Activated CD4-positive, CD25-positive, alpha-beta regulatory T cell treated with anti-CD3 and anti-CD28 coated beads, Interleukin-2, amount 50 U/mL, for 16 hours (primary cell): ENCODE measurements at regions not wholly inside any gene's neighbourhood (a gene's known extent, or its start where the extent isn't known, plus 50 kb on each side); places are given as distances from the start of the nearest gene placed in this dataset.
"Not testable (repeated sequence)": the region's sequence is repeated elsewhere in the genome, so short reads cannot be mapped to it uniquely, and the experiment has no call there.

ENCODE experiments used
- DNase-seq: peaks from one replicate; pipeline ENCODE4 v3.0.0-alpha.2; 2020; ENCODE audit warnings: low read depth, low spot score

DNA sequence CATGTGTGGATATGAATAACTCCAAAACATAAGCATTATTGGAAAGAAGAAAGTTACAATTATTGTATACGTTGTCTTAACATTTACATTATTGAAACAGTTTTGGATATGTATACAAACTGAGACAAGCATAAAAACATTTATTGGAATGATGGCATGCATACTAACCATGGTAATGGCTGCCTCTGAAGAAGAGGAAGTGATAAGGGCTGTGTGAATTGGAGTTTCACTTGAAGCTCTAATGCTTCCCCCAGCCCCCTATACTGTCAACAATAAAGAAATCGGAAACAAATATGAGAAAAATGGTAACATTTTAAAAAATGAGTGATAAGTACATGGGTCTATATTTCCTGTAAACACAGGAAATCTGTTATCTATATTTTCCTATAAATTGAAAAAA lies 367.7 kb upstream of the DPYD start:
- DNase-seq: no peak

DNA sequence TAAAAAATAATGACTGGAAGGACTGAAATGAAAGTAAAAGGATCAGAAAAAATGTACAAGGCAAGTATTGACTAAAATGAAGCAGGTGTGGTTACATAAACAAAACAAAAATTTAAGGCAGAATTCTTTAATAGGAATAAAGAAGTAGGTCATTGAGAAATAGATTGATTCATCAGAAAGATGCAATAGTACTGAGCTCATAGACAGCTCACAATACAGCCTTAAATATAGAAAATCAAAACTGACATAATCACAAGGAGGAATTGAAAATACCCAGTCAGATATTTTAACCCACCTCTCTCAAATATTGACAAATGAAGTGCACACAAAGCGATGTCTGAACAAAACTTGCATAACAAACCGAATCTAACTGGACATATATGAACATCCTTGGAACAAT lies 366.8 kb upstream of the DPYD start:
- no peak for DNase-seq

DNA sequence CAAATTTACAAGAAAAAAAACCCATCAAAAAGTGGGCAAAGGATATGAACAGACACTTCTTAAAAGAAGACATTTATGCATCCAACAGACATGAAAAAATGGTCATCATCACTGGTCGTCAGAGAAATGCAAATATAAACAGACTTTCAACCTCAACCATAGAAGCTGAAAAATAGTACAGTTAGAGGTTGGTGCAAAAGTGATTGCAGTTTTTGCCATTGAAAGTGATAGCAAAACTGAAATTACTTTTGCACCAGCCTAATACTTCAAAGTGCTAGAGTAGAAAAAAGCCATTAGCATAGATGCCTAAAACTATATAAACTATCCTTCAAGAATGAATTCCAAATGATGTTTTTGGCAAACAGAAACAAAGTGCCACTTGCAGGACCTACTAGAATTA lies 365.8 kb upstream of the DPYD start:
- no peak for DNase-seq

- not testable (repeated sequence) for DNase-seq
Observed at GRCh38 chr1:98285286-98285685, 364.5 kb upstream of the DPYD start.

- DNase-seq: no peak
Observed at GRCh38 chr1:98280049-98280448, 359.2 kb upstream of the DPYD start.

GRCh38 chr1:98278055-98278454 lies 357.2 kb upstream of the DPYD start:
- DNase-seq: no peak

DNA sequence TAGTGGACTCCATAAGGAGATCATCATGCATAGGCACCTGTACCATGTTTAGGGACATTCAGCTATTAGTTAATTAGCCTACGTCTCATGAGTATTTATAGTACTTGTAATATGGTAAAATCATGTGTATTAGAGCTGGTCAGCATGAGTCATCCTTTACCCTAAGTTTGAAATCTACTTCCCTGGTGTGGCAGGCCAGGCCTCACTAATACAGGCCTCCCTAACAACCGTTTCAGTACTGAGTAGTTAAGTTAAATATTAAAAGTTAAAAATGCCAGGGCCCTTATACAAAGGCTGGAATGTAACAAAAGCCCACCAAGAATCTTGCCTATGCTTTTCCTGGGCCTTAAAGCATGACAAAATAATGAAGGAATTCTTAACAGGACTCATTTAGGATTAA lies 356.3 kb upstream of the DPYD start:
- no peak for DNase-seq

GRCh38 chr1:98276514-98276913 lies 355.7 kb upstream of the DPYD start:
- no peak for DNase-seq

- DNase-seq: no peak
Observed at GRCh38 chr1:98268316-98268715, 347.5 kb upstream of the DPYD start.

GRCh38 chr1:98267423-98267822 lies 346.6 kb upstream of the DPYD start:
- no peak for DNase-seq

DNA sequence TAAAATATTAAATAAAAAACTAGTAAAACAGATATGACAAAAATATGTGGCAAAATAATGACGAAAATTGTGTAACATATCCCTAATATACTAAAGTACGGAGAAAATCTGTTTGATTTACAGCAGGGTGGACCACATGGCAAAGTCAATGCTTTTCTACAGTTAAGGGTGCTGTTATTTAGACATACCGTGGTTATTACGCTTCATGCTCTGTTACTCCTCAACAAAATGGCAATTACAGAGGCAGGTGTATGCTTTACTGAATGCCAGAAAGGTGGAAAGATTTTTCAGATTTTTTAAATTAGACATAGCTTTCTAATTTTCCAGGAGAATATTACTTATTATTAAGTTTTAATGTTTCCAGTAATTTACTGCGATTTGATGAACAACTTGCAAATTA lies 343.9 kb upstream of the DPYD start:
- no peak for DNase-seq

GRCh38 chr1:98260839-98261238 lies 340.0 kb upstream of the DPYD start:
- DNase-seq: no peak

DNA sequence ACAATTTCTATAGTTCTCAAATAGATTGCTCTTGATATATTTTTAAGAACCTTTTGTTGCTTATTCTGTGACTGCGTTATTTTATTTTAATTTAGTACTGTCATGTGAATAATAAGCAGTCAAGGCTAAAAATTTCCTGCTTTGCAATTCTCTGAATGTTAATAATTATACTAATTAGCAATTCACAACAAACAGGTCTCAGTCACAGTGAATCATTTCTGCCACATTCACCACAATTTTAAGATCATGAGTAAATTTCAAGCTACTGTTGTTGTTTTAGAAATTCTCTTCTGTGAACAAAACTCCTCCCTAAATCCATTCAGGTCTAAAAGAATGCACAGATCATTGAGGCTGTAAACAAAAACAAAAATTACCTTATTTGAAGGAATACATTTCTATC lies 339.6 kb upstream of the DPYD start:
- no peak for DNase-seq

GRCh38 chr1:98256700-98257099 lies 335.9 kb upstream of the DPYD start:
- DNase-seq: no peak

GRCh38 chr1:98253145-98253544 lies 332.3 kb upstream of the DPYD start:
- no peak for DNase-seq

DNA sequence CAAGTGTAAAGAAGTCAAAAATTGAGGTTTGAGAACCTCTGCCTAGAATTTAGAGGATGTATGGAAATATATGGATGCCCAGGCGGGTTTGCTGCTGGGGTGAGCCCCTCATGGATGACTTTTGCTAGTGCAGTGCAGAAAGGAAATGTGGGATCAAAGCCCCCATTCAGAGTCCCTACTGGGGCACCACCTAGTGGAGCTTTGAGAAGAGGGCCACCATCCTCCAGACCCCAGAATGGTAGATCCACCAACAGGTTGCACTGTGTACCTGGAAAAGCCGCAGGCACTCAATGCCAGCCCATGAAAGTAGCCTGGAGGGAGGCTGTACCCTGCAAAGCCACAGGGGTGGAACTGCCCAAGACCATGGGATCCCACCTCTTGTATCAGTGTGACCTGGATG lies 330.7 kb upstream of the DPYD start:
- DNase-seq: no peak

GRCh38 chr1:98232678-98233077 lies 311.8 kb upstream of the DPYD start:
- no peak for DNase-seq

DNA sequence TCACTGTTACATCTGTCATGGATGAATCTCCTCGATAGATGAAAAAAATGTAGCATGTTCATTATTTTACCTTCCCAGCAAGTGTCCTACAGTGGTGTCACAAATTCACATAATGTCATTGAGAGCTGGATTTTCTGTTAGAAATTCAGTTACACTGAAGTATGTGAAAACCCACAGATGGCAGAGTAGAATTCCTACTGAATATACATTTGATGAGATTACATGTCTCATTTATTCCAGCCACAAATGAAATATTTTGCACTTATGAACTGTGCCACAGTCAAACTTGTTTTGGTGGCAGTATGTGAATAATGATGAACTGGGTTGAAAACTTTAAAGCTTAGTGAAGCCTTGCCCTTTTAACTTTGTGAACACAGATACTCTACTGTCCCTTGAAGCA lies 301.9 kb upstream of the DPYD start:
- DNase-seq: no peak

GRCh38 chr1:98221923-98222322 lies 301.1 kb upstream of the DPYD start:
- DNase-seq: no peak

DNA sequence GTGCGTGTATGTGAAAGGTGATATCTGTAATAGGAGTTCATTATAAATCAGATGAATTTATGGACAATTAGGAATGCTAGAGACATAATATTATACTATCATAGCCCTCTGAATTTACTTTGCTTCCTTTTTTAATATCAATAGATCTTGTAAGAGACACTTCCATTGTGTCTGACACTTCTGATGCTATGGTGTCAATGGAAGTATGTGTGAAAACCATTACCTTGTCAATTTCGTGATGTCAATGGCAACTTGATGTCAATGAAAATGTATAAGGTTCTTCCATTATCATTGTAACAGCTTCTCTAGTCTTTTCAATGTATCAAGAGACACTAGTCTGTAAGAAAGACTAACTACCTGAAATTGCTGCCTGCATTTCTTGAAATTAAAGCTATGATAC lies 296.8 kb upstream of the DPYD start:
- no peak for DNase-seq

- no peak for DNase-seq
Observed at GRCh38 chr1:98216304-98216703, 295.5 kb upstream of the DPYD start.

GRCh38 chr1:98211271-98211845 lies 290.5 kb upstream of the DPYD start:
- no peak for DNase-seq

DNA sequence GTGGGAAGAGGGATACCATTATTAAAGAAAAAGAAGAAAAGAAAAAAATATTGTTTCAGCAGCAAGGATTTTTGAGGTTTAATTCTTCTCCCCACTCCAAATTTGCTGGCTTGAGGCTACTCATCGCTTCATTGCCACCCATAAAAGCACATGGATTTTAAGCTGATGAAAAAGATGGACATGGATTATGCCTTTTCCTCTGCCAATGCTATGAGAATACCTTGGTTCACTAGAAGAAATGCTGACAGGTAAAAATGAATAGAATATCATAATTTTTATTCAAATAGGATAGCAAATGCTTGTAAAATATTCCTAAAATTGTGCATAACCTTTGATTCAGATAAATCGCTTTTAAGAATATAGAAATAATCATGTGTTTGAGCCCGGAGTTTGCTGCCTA lies 289.7 kb upstream of the DPYD start:
- DNase-seq: no peak

DNA sequence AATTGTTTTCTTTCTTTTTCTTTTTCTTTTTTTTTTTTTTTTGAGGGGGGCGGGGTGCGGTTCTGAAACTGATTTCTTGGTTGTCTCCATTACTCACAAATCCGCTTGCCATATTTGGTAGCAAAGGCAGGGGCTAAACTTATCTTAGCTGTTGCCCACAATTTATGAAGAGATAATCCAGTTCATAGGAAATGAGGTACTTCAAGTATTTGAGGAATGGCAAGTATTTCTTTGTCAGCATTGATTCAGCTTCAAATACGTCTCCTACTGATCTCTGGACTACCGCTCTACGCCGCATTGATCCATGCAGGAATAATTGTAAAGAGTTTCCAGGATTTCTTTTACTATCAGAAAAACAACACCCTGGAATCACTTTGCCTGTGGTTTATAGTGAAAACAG lies 289.2 kb upstream of the DPYD start:
- DNase-seq: no peak
